ENCODE measurements at regions not wholly inside any gene's neighbourhood (a gene's known extent, or its start where the extent isn't known, plus 50 kb on each side); places are given as distances from the start of the nearest gene placed in this dataset.

DNA sequence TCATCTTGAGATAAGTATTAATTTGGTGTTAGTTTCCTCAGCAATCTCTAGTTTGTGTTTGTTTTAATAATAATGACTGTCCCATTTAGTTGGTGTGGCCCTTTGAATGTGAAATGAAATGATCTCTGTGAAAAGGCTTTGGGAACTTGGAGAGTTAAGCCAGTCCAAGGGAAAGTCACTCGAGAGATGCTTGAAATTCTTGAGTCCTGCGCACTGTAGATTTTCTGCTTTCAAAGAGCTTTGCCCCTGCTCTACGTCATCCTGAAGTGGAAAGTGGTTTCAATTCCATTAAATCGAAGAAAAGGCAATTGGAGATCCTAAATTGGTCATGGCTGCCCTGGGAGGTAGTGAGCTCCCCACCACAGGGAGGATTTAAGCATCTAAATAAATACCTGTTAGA lies 403.8 kb downstream of the ZNF536 start:
- Mint-ChIP-seq H3K36me3 (no peaks in the 10 kb centered on the region), H3K27me3 (ENCODE audit: low read depth) (peaks cover 23% of the 10 kb centered on the region), H3K27ac (no peak overlapping the region), H3K4me3 (no peak overlapping the region), H3K4me1 (peaks cover 4% of the 10 kb centered on the region), H3K9me3 (peaks cover 14% of the 10 kb centered on the region)
- DNase-seq (ENCODE audit: low spot score in 2 of 2, unreplicated experiment in 2 of 2), result no peak
- TF ChIP-seq, protein P1, sequence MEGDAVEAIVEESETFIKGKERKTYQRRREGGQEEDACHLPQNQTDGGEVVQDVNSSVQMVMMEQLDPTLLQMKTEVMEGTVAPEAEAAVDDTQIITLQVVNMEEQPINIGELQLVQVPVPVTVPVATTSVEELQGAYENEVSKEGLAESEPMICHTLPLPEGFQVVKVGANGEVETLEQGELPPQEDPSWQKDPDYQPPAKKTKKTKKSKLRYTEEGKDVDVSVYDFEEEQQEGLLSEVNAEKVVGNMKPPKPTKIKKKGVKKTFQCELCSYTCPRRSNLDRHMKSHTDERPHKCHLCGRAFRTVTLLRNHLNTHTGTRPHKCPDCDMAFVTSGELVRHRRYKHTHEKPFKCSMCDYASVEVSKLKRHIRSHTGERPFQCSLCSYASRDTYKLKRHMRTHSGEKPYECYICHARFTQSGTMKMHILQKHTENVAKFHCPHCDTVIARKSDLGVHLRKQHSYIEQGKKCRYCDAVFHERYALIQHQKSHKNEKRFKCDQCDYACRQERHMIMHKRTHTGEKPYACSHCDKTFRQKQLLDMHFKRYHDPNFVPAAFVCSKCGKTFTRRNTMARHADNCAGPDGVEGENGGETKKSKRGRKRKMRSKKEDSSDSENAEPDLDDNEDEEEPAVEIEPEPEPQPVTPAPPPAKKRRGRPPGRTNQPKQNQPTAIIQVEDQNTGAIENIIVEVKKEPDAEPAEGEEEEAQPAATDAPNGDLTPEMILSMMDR (IDR thresholded peaks at IDR 0.05; ENCODE audit: unreplicated experiment), result no peak

DNA sequence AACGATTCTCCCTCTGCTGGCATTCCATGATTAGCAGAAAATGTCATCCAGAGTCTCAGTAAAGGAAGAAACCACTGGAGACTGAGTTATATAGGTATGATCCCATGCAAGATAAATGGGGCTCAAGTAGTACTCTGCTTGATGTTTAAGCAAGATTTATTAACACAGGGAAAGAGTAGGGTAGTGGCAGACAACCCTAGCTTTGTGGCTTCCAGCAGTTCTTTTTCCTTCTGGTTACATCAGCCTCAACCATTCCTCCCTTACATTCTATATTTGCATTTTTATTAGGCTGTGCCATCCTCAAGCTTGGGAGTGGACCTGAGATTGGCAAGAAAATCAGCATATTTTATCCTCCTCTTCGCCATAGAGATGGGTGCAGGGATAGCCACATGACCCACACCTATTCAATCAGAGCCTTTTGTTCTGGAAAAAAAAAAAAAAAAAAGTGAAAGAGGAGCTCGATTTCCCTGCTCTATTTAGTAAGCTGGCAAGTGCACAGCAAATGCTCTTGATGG lies 402.1 kb downstream of the ZNF536 start:
- H3K4me3 Mint-ChIP-seq, result no peak overlapping the region
- peaks cover 20% of the 10 kb centered on the region for H3K9me3 Mint-ChIP-seq
- TF ChIP-seq, protein P1 (IDR thresholded peaks at IDR 0.05; ENCODE audit: unreplicated experiment), result no peak
- no peak for DNase-seq (ENCODE audit: low spot score in 2 of 2, unreplicated experiment in 2 of 2)
- no peak overlapping the region for H3K27ac Mint-ChIP-seq
- H3K36me3 Mint-ChIP-seq, result no peaks in the 10 kb centered on the region
- H3K27me3 Mint-ChIP-seq (ENCODE audit: low read depth), result peaks cover 21% of the 10 kb centered on the region
- H3K4me1 Mint-ChIP-seq, result no peaks in the 10 kb centered on the region

DNA sequence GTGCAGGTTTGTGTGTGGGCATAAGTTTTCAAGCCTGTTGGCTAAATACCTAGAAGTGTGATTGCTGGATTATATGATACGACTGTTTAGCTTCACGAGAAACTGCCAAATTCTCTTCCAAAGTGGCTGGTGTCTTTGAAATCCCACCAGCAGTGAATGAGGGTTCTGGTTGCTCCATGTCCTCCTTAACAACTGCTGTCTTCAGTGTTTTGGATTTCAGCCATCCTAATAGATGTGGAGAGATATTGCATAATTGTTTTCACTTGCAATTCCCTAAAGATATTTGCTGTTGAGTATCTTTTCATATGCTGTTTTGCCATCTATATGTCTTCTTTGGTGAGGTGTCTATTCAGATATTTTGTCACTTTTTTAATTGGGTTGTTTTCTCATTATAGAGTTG lies 390.5 kb downstream of the ZNF536 start:
- TF ChIP-seq, protein P1 (IDR thresholded peaks at IDR 0.05; ENCODE audit: unreplicated experiment), result no peak
- H3K9me3 Mint-ChIP-seq, result peaks cover 15% of the 10 kb centered on the region
- DNase-seq (ENCODE audit: low spot score in 2 of 2, unreplicated experiment in 2 of 2), result no peak
- no peaks in the 10 kb centered on the region for H3K4me1 Mint-ChIP-seq
- no peaks in the 10 kb centered on the region for H3K36me3 Mint-ChIP-seq
- no peak overlapping the region for H3K4me3 Mint-ChIP-seq
- peaks cover 22% of the 10 kb centered on the region for H3K27me3 Mint-ChIP-seq (ENCODE audit: low read depth)
- H3K27ac Mint-ChIP-seq, result no peak overlapping the region

DNA sequence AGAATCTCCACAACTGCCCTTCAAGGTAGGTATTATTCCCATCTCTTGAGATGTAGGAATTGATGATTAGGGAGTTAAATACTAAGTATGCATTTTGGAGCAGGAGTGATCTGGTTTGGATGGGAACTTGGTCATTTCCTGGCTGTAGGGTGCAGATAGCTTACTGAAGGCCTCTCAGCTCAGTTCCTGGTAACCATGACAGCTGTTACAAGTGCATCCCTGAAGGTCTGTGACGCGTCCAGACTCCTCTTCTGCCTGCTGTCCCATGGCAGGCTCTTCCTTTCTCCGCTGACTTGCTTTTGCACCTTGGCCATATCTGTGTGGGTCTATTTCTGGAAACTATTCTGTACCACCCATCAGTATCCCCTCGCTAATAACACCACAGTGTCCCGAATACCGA lies 387.8 kb downstream of the ZNF536 start:
- no peaks in the 10 kb centered on the region for H3K36me3 Mint-ChIP-seq
- peaks cover 23% of the 10 kb centered on the region for H3K27me3 Mint-ChIP-seq (ENCODE audit: low read depth)
- TF ChIP-seq, protein P1 (IDR thresholded peaks at IDR 0.05; ENCODE audit: unreplicated experiment), result no peak
- no peak overlapping the region for H3K27ac Mint-ChIP-seq
- peaks cover 5% of the 10 kb centered on the region for H3K9me3 Mint-ChIP-seq
- no peak overlapping the region for H3K4me3 Mint-ChIP-seq
- DNase-seq (ENCODE audit: low spot score in 2 of 2, unreplicated experiment in 2 of 2), result no peak
- H3K4me1 Mint-ChIP-seq, result no peaks in the 10 kb centered on the region

DNA sequence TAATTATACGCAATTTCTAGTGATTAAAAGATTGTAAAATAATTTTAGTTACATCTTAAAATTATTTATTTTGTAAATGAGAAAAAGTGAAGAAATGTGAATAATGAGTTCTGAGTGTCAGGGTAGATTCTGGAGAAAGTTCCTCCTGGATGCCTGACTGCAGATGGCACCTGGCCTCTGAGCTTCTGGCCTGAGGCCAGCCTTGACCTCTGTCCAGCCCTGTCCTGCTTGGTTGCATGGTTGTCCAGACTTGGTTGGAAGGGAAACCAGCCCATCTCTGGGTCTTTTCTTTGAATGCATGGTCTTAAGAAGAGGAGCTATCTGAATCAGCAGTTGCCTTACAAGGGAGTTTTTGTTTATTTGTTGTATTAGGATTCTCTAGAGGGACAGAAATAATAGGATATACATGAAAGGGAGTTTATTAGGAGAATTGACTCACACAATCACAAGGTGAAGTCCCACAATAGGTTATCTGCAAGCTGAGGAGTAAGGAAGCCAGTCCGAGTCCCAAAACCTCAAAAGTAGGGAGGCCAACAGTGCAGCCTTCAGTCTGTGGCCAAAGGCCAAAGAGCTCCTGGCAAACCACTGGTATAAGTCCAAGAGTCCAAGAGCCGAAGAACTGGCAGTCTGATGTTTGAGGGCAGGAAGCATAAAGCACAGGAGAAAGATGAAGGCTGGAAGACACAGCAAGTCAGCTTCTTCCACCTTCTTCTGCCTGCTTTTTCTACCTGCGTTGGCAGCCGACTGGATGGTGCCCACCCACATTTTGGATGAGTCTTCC lies 385.8 kb downstream of the ZNF536 start:
- Mint-ChIP-seq H3K36me3 (no peaks in the 10 kb centered on the region), H3K27me3 (ENCODE audit: low read depth) (peaks cover 24% of the 10 kb centered on the region), H3K4me1 (no peaks in the 10 kb centered on the region), H3K9me3 (no peaks in the 10 kb centered on the region), H3K27ac (no peak overlapping the region), H3K4me3 (no peak overlapping the region)
- TF ChIP-seq, protein P1 (IDR thresholded peaks at IDR 0.05; ENCODE audit: unreplicated experiment), result no peak
- DNase-seq (ENCODE audit: low spot score in 2 of 2, unreplicated experiment in 2 of 2), result no peak

All from mesothelial cell of epicardium (in vitro differentiated cells).